WTC11 (cell line): ENCODE measurements at regions not wholly inside any gene's neighbourhood (a gene's known extent, or its start where the extent isn't known, plus 50 kb on each side); places are given as distances from the start of the nearest gene placed in this dataset.

Experiments
- ATAC-seq: fragments of 200-7000 bp; cut with Tn5 transposase; 2 replicates; pipeline ENCODE4 v1.10.0; 2021; ENCODE audit warnings: mild to moderate bottlenecking, moderate library complexity
- CTCF ChIA-PET: fragments of 300-600 bp; sonication (Branson Sonifier 250); formaldehyde crosslinking; loops from one replicate; lab custom pipeline; 2021; ENCODE audit warnings: antibody characterized with exemption; lab: Charles Lee
- POLR2A ChIA-PET: fragments of 350-600 bp; sonication (Branson Sonifier 250); formaldehyde crosslinking; loops from one replicate; lab custom pipeline; 2021; ENCODE audit warnings: antibody characterized with exemption; lab: Charles Lee
- DNase-seq: peaks from one replicate; pipeline ENCODE4 v3.0.0; 2021; ENCODE audit warnings: low spot score
- H3K27ac Mint-ChIP-seq: 2 replicates; pipeline ENCODE4 v1.8.0; 2021; ENCODE audit warnings: mixed read lengths
- H3K27me3 Mint-ChIP-seq: 2 replicates; pipeline ENCODE4 v1.8.0; 2021; ENCODE audit warnings: low read depth, mild to moderate bottlenecking, moderate library complexity, mixed read lengths
- H3K36me3 Mint-ChIP-seq: 2 replicates; pipeline ENCODE4 v1.8.0; 2021; ENCODE audit warnings: mixed read lengths
- H3K4me1 Mint-ChIP-seq: 2 replicates; pipeline ENCODE4 v1.8.0; 2022; ENCODE audit warnings: mixed read lengths
- H3K4me3 Mint-ChIP-seq: 2 replicates; pipeline ENCODE4 v1.8.0; 2021; ENCODE audit warnings: mild to moderate bottlenecking, moderate library complexity, mixed read lengths
- H3K9me3 Mint-ChIP-seq: 2 replicates; pipeline ENCODE4 v1.8.0; 2021; ENCODE audit warnings: mixed read lengths
- ARID4B ChIP-seq: sonication (generic); formaldehyde crosslinking; IDR thresholded peaks from 2 replicates; pipeline ENCODE4 v1.8.0; 2023; ENCODE audit warnings: missing genetic modification reagents, mild to moderate bottlenecking, borderline replicate concordance
- ATF3 ChIP-seq: sonication (generic); formaldehyde crosslinking; conservative IDR thresholded peaks from 2 replicates; pipeline ENCODE4 v1.8.1; 2022; ENCODE audit warnings: mild to moderate bottlenecking, missing genetic modification reagents
- CBFB ChIP-seq: sonication (generic); formaldehyde crosslinking; IDR thresholded peaks from 2 replicates; pipeline ENCODE4 v1.8.1; 2022; ENCODE audit warnings: mild to moderate bottlenecking, low read depth, missing genetic modification reagents
- CDX4 ChIP-seq: fragments of 250-450 bp; sonication (Bioruptor Pico); IDR thresholded peaks from 2 replicates; pipeline ENCODE4 v1.9.0; 2021; ENCODE audit warnings: moderate library complexity, mild to moderate bottlenecking, inconsistent platforms, borderline replicate concordance
- CREM ChIP-seq: sonication (generic); formaldehyde crosslinking; IDR thresholded peaks from 2 replicates; pipeline ENCODE4 v1.8.1; 2022; ENCODE audit warnings: mild to moderate bottlenecking, missing genetic modification reagents, moderate library complexity
- ELF4 ChIP-seq: sonication (generic); formaldehyde crosslinking; IDR thresholded peaks from 2 replicates; pipeline ENCODE4 v1.8.1; 2022; ENCODE audit warnings: low read depth, mild to moderate bottlenecking, moderate library complexity, missing genetic modification reagents
- GTF2I ChIP-seq: fragments of 250-450 bp; sonication (Bioruptor Pico); conservative IDR thresholded peaks from 2 replicates; pipeline ENCODE4 v1.4.0; 2021; ENCODE audit warnings: mild to moderate bottlenecking
- IRF1 ChIP-seq: sonication (generic); formaldehyde crosslinking; IDR thresholded peaks from 2 replicates; pipeline ENCODE4 v1.8.0; 2023; ENCODE audit warnings: missing genetic modification reagents
- IRF2 ChIP-seq: sonication (generic); formaldehyde crosslinking; IDR thresholded peaks from 2 replicates; pipeline ENCODE4 v1.8.0; 2022; ENCODE audit warnings: low read depth, missing genetic modification reagents, borderline replicate concordance
- MAX ChIP-seq: sonication (generic); formaldehyde crosslinking; IDR thresholded peaks from 2 replicates; pipeline ENCODE4 v1.8.0; 2022; ENCODE audit warnings: mild to moderate bottlenecking, missing genetic modification reagents
- MXD4 ChIP-seq: fragments of 250-450 bp; sonication (Bioruptor Pico); IDR thresholded peaks from 2 replicates; pipeline ENCODE4 v1.8.0; 2021; ENCODE audit warnings: mild to moderate bottlenecking, moderate library complexity, borderline replicate concordance
- SMAD3 ChIP-seq: sonication (generic); formaldehyde crosslinking; IDR thresholded peaks from 2 replicates; pipeline ENCODE4 v1.8.0; 2022; ENCODE audit warnings: missing genetic modification reagents, mild to moderate bottlenecking, borderline replicate concordance
- SOX15 ChIP-seq: fragments of 250-450 bp; sonication (Bioruptor Pico); IDR thresholded peaks from 2 replicates; pipeline ENCODE4 v1.9.0; 2021; ENCODE audit warnings: mild to moderate bottlenecking
- TCF7 ChIP-seq: sonication (generic); formaldehyde crosslinking; IDR thresholded peaks from 2 replicates; pipeline ENCODE4 v1.8.0; 2022; ENCODE audit warnings: mild to moderate bottlenecking, low read depth, missing genetic modification reagents, moderate library complexity
- ZNF138 ChIP-seq: sonication (generic); formaldehyde crosslinking; conservative IDR thresholded peaks from 2 replicates; pipeline ENCODE4 v1.8.1; 2022; ENCODE audit warnings: mild to moderate bottlenecking, moderate library complexity, missing genetic modification reagents
- TF ChIP-seq, protein P1 (sequence below): fragments of 250-450 bp; sonication (Bioruptor Pico); IDR thresholded peaks from 2 replicates; pipeline ENCODE4 v1.8.0; 2021; ENCODE audit warnings: mild to moderate bottlenecking
- TF ChIP-seq, protein P2 (sequence below): sonication (generic); formaldehyde crosslinking; IDR thresholded peaks from 2 replicates; pipeline ENCODE4 v1.8.1; 2022; ENCODE audit warnings: low read depth, mild to moderate bottlenecking, moderate library complexity, missing genetic modification reagents, borderline replicate concordance

GRCh38 chr18:27467073-27467472, 282.0 kb upstream of the CHST9 start:
- ATAC-seq (no peak), DNase-seq (no peak)
- TF ChIP-seq CBFB (CRISPR knock-in tag) (no peak), IRF2 (CRISPR knock-in tag) (no peak), SMAD3 (CRISPR knock-in tag) (no peak), IRF1 (CRISPR knock-in tag) (no peak), ELF4 (no peak), TCF7 (CRISPR knock-in tag) (no peak), SOX15 (CRISPR knock-in tag) (no peak)
- TF ChIP-seq, protein P1, sequence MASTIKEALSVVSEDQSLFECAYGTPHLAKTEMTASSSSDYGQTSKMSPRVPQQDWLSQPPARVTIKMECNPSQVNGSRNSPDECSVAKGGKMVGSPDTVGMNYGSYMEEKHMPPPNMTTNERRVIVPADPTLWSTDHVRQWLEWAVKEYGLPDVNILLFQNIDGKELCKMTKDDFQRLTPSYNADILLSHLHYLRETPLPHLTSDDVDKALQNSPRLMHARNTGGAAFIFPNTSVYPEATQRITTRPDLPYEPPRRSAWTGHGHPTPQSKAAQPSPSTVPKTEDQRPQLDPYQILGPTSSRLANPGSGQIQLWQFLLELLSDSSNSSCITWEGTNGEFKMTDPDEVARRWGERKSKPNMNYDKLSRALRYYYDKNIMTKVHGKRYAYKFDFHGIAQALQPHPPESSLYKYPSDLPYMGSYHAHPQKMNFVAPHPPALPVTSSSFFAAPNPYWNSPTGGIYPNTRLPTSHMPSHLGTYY: no peak
- no peak overlapping the region for H3K27ac Mint-ChIP-seq
- H3K36me3 Mint-ChIP-seq: no peaks in the 10 kb centered on the region
- ChIA-PET CTCF (no interaction called here), POLR2A (no interaction called here)
- no peaks in the 10 kb centered on the region for H3K27me3 Mint-ChIP-seq
- peaks cover 12% of the 10 kb centered on the region for H3K4me1 Mint-ChIP-seq
- H3K9me3 Mint-ChIP-seq: no peaks in the 10 kb centered on the region
- H3K4me3 Mint-ChIP-seq: no peak overlapping the region

DNA sequence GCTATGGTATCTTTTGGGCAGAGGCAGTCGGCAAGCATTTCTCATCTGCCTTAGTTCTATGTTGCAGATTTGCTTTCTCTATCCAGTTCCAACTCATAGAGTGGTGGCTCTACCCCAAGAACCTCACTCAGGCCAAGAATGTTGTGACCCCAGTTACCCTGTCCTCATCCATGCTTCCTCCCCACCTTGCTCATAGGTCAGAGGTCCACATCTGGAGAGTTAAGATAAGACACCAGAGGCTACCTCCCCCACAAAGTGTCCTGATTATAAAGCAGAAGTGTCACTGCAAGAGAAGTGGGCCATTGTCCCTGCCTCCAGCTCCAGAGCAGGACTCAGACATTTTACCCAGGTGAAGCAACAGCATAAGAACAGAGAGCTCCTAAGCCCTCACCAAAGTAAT, 276.8 kb upstream of the CHST9 start:
- H3K4me3 Mint-ChIP-seq: no peak overlapping the region
- TF ChIP-seq ATF3 (CRISPR knock-in tag) (no peak), ARID4B (CRISPR knock-in tag) (no peak), MXD4 (CRISPR knock-in tag) (no peak), GTF2I (CRISPR knock-in tag) (no peak), ZNF138 (no peak)
- TF ChIP-seq, protein P2, sequence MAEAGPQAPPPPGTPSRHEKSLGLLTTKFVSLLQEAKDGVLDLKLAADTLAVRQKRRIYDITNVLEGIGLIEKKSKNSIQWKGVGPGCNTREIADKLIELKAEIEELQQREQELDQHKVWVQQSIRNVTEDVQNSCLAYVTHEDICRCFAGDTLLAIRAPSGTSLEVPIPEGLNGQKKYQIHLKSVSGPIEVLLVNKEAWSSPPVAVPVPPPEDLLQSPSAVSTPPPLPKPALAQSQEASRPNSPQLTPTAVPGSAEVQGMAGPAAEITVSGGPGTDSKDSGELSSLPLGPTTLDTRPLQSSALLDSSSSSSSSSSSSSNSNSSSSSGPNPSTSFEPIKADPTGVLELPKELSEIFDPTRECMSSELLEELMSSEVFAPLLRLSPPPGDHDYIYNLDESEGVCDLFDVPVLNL (CRISPR knock-in tag): no peak
- TF ChIP-seq, all 79 proteins: peak for 0
- H3K4me1 Mint-ChIP-seq: peaks cover 12% of the 10 kb centered on the region
- ChIA-PET CTCF (no interaction called here), POLR2A (interaction anchor here (0.5 kb wide), 1 partner anchor 16 kb away, joined by 6 read pairs; no protein-coding TSS in a partner anchor)
- H3K27me3 Mint-ChIP-seq: no peaks in the 10 kb centered on the region
- ATAC-seq (no peak), DNase-seq (no peak)
- no peaks in the 10 kb centered on the region for H3K9me3 Mint-ChIP-seq
- no peak overlapping the region for H3K27ac Mint-ChIP-seq
- no peaks in the 10 kb centered on the region for H3K36me3 Mint-ChIP-seq

- DNase-seq: no peak
- ChIA-PET CTCF (no interaction called here), POLR2A (no interaction called here)
- Mint-ChIP-seq H3K4me3 (no peak overlapping the region), H3K27me3 (no peaks in the 10 kb centered on the region), H3K27ac (no peak overlapping the region), H3K4me1 (peaks cover 7% of the 10 kb centered on the region), H3K9me3 (peaks cover 25% of the 10 kb centered on the region), H3K36me3 (peaks cover 10% of the 10 kb centered on the region)
- no peak for TF ChIP-seq CREM (CRISPR knock-in tag)
- no peak for TF ChIP-seq MAX (CRISPR knock-in tag)
- TF ChIP-seq CDX4 (CRISPR knock-in tag): no peak
- ATAC-seq: no peak
Observed at GRCh38 chr18:27449104-27449503, 264.0 kb upstream of the CHST9 start.
